ENCODE measurements at regions not wholly inside any gene's neighbourhood (a gene's known extent, or its start where the extent isn't known, plus 50 kb on each side); places are given as distances from the start of the nearest gene placed in this dataset.

- Histone ChIP-seq H3K27ac (ENCODE audit: low read depth in 1 of 2, low read length in 2 of 2) (no peak overlapping the region), H3K4me1 (ENCODE audit: control insufficient read depth in 4 of 4, insufficient read depth in 4 of 4, low read length in 3 of 4) (peaks cover 3 to 39% (median 15%) of the 10 kb centered on the region in 4 donors), H3K9me3 (ENCODE audit: control insufficient read depth in 4 of 4, low read length in 3 of 4) (no peaks in the 10 kb centered on the region), H3K9ac (ENCODE audit: low read depth in 1 of 2, low read length in 2 of 2) (no peak overlapping the region), H3K36me3 (ENCODE audit: control insufficient read depth in 4 of 4, insufficient read depth in 3 of 4, low read depth in 1 of 4, low read length in 3 of 4) (no peaks in the 10 kb centered on the region), H3K27me3 (ENCODE audit: control insufficient read depth in 4 of 4, insufficient read depth in 4 of 4, low read length in 3 of 4) (no peaks in the 10 kb centered on the region), H3K4me3 (ENCODE audit: low read depth in 1 of 3, low read length in 3 of 3) (no peak overlapping the region)
- TF ChIP-seq HNF4G (IDR thresholded peaks at IDR 0.05) (no peak), JUND (IDR thresholded peaks at IDR 0.05) (no peak), MAX (IDR thresholded peaks at IDR 0.05) (no peak), FOXA1 (IDR thresholded peaks at IDR 0.05) (no peak), NR2F2 (IDR thresholded peaks at IDR 0.05) (no peak), REST (IDR thresholded peaks at IDR 0.05) (no peak), SP1 (IDR thresholded peaks at IDR 0.05) (no peak), ATF3 (IDR thresholded peaks at IDR 0.05) (no peak), GABPA (IDR thresholded peaks at IDR 0.05 in 1 of 2, conservative IDR thresholded peaks at IDR 0.05 in 1 of 2) (no peak), CTCF (IDR thresholded peaks at IDR 0.05; ENCODE audit: low read depth, low read length, missing input control) (no peak), RAD21 (IDR thresholded peaks at IDR 0.05) (no peak), RXRA (IDR thresholded peaks at IDR 0.05) (no peak), FOXA2 (IDR thresholded peaks at IDR 0.05) (no peak), HNF4A (conservative IDR thresholded peaks at IDR 0.05) (no peak), YY1 (IDR thresholded peaks at IDR 0.05) (no peak), EGR1 (IDR thresholded peaks at IDR 0.05; ENCODE audit: low read depth in 2 of 2) (no peak)
- WGBS = 92% methylated on average over 4 of the region's 4 CpGs
- DNase-seq (ENCODE audit: low spot score) = no peak
Measured at GRCh38 chr3:124600765-124601164, 129.5 kb upstream of the UMPS start.

- DNase-seq (ENCODE audit: low spot score) = no peak
- Histone ChIP-seq H3K9me3 (ENCODE audit: control insufficient read depth in 4 of 4, low read length in 3 of 4) (no peaks in the 10 kb centered on the region), H3K36me3 (ENCODE audit: control insufficient read depth in 4 of 4, insufficient read depth in 3 of 4, low read depth in 1 of 4, low read length in 3 of 4) (no peaks in the 10 kb centered on the region), H3K4me3 (ENCODE audit: low read depth in 1 of 3, low read length in 3 of 3) (no peak overlapping the region), H3K27ac (ENCODE audit: low read depth in 1 of 2, low read length in 2 of 2) (no peak overlapping the region), H3K27me3 (ENCODE audit: control insufficient read depth in 4 of 4, insufficient read depth in 4 of 4, low read length in 3 of 4) (no peaks in the 10 kb centered on the region), H3K9ac (ENCODE audit: low read depth in 1 of 2, low read length in 2 of 2) (no peak overlapping the region), H3K4me1 (ENCODE audit: control insufficient read depth in 4 of 4, insufficient read depth in 4 of 4, low read length in 3 of 4) (peaks cover 3 to 43% (median 17%) of the 10 kb centered on the region in 4 donors)
- TF ChIP-seq REST (IDR thresholded peaks at IDR 0.05) (no peak), HNF4A (conservative IDR thresholded peaks at IDR 0.05) (no peak), CTCF (IDR thresholded peaks at IDR 0.05; ENCODE audit: low read depth, low read length, missing input control) (no peak), HNF4G (IDR thresholded peaks at IDR 0.05) (no peak), JUND (IDR thresholded peaks at IDR 0.05) (no peak), RAD21 (IDR thresholded peaks at IDR 0.05) (no peak), FOXA1 (IDR thresholded peaks at IDR 0.05) (no peak), YY1 (IDR thresholded peaks at IDR 0.05) (no peak), ATF3 (IDR thresholded peaks at IDR 0.05) (no peak), EGR1 (IDR thresholded peaks at IDR 0.05; ENCODE audit: low read depth in 2 of 2) (no peak), RXRA (IDR thresholded peaks at IDR 0.05) (no peak), MAX (IDR thresholded peaks at IDR 0.05) (no peak), GABPA (IDR thresholded peaks at IDR 0.05 in 1 of 2, conservative IDR thresholded peaks at IDR 0.05 in 1 of 2) (no peak)
- 70% methylated on average over 2 of the region's 2 CpGs for WGBS
Measured at GRCh38 chr3:124601190-124601589, 129.1 kb upstream of the UMPS start.

All from liver (tissue), 8 donors.